ENCODE measurements at regions not wholly inside any gene's neighbourhood (a gene's known extent, or its start where the extent isn't known, plus 50 kb on each side); places are given as distances from the start of the nearest gene placed in this dataset.
"Not testable (repeated sequence)": the region's sequence is repeated elsewhere in the genome, so short reads cannot be mapped to it uniquely, and the experiment has no call there.

GRCh38 chrX:118271775-118272174 is 74.1 kb upstream of the WDR44 start:
- ATAC-seq: no peak
- H3K36me3 ChIP-seq (ENCODE audit: control insufficient read depth in 2 of 3, insufficient read depth in 3 of 3, low read length in 3 of 3): no peaks in the 10 kb centered on the region
- Mint-ChIP-seq H3K27me3 (peaks cover 0 to 5% (median 0%) of the 10 kb centered on the region in 5 donors), H3K36me3 (no peaks in the 10 kb centered on the region), H3K4me1 (peaks cover 0 to 2% (median 0%) of the 10 kb centered on the region in 7 donors), H3K4me3 (no peak overlapping the region), H3K9me3 (peaks cover 0 to 1% (median 0%) of the 10 kb centered on the region in 11 donors), H3K27ac (no peak overlapping the region)
- H3K27ac ChIP-seq (ENCODE audit: low read depth, low read length): no peak overlapping the region
- H3K9me3 ChIP-seq (ENCODE audit: control insufficient read depth in 2 of 3, low read length in 3 of 3): no peaks in the 10 kb centered on the region
- H3K4me3 ChIP-seq (ENCODE audit: low read length): no peak overlapping the region
- DNase-seq: no peak
- no peaks in the 10 kb centered on the region for H3K27me3 ChIP-seq (ENCODE audit: control insufficient read depth in 2 of 2, insufficient read depth in 2 of 2, low read length in 2 of 2)
- ChIA-PET CTCF (no interaction called here), POLR2A (no interaction called here)
- intact Hi-C loops (cut with micrococcal nuclease): no loop called here
- no peaks in the 10 kb centered on the region for H3K4me1 ChIP-seq (ENCODE audit: control insufficient read depth in 2 of 2, insufficient read depth in 2 of 2, low read length in 2 of 2)

- CTCF ChIA-PET: no interaction called here
- Histone ChIP-seq H3K27ac (ENCODE audit: low read depth, low read length) (no peak overlapping the region), H3K4me1 (ENCODE audit: control insufficient read depth in 2 of 2, insufficient read depth in 2 of 2, low read length in 2 of 2) (no peaks in the 10 kb centered on the region), H3K4me3 (ENCODE audit: low read length) (no peak overlapping the region), H3K36me3 (ENCODE audit: control insufficient read depth in 2 of 3, insufficient read depth in 3 of 3, low read length in 3 of 3) (no peaks in the 10 kb centered on the region), H3K27me3 (ENCODE audit: control insufficient read depth in 2 of 2, insufficient read depth in 2 of 2, low read length in 2 of 2) (no peaks in the 10 kb centered on the region), H3K9me3 (ENCODE audit: control insufficient read depth in 2 of 3, low read length in 3 of 3) (no peaks in the 10 kb centered on the region)
- intact Hi-C loops (cut with micrococcal nuclease): no loop called here
- POLR2A ChIA-PET: no interaction called here
- H3K4me3 Mint-ChIP-seq: no peak overlapping the region
- H3K9me3 Mint-ChIP-seq: peaks cover 0 to 1% (median 0%) of the 10 kb centered on the region in 11 donors
- no peaks in the 10 kb centered on the region for H3K36me3 Mint-ChIP-seq
- no peak for ATAC-seq
- no peak overlapping the region for H3K27ac Mint-ChIP-seq
- no peaks in the 10 kb centered on the region for H3K27me3 Mint-ChIP-seq
- peaks cover 0 to 2% (median 0%) of the 10 kb centered on the region in 7 donors for H3K4me1 Mint-ChIP-seq
- no peak for DNase-seq
Observed at GRCh38 chrX:118272242-118272641, 73.7 kb upstream of the WDR44 start.

- ChIA-PET POLR2A (interaction anchor here (0.7 kb wide), 1 partner anchor 1653 kb away, joined by 3 read pairs; no protein-coding TSS in a partner anchor), CTCF (interaction anchor here (0.7 kb wide), 1 partner anchor 443 kb away, joined by 4 read pairs; no protein-coding TSS in a partner anchor)
- Histone ChIP-seq H3K9me3 (ENCODE audit: control insufficient read depth in 2 of 3, low read length in 3 of 3) (no peaks in the 10 kb centered on the region), H3K4me3 (ENCODE audit: low read length) (no peak overlapping the region), H3K27me3 (ENCODE audit: control insufficient read depth in 2 of 2, insufficient read depth in 2 of 2, low read length in 2 of 2) (no peaks in the 10 kb centered on the region), H3K27ac (ENCODE audit: low read depth, low read length) (no peak overlapping the region), H3K4me1 (ENCODE audit: control insufficient read depth in 2 of 2, insufficient read depth in 2 of 2, low read length in 2 of 2) (no peaks in the 10 kb centered on the region), H3K36me3 (ENCODE audit: control insufficient read depth in 2 of 3, insufficient read depth in 3 of 3, low read length in 3 of 3) (no peaks in the 10 kb centered on the region)
- H3K4me3 Mint-ChIP-seq: no peak overlapping the region
- no peaks in the 10 kb centered on the region for H3K27me3 Mint-ChIP-seq
- peaks cover 0 to 3% (median 0%) of the 10 kb centered on the region in 11 donors for H3K9me3 Mint-ChIP-seq
- no peaks in the 10 kb centered on the region for H3K36me3 Mint-ChIP-seq
- no peak for ATAC-seq
- intact Hi-C loops (cut with micrococcal nuclease): no loop called here
- no peaks in the 10 kb centered on the region for H3K4me1 Mint-ChIP-seq
- H3K27ac Mint-ChIP-seq: no peak overlapping the region
- DNase-seq: no peak
Observed at GRCh38 chrX:118286066-118286762, 59.7 kb upstream of the WDR44 start.

- H3K27ac ChIP-seq (ENCODE audit: low read depth, low read length); intact Hi-C loops (cut with micrococcal nuclease); CTCF ChIA-PET; DNase-seq; H3K9me3 Mint-ChIP-seq; H3K4me1 Mint-ChIP-seq; H3K27ac Mint-ChIP-seq; H3K27me3 Mint-ChIP-seq; ATAC-seq; H3K9me3 ChIP-seq (ENCODE audit: control insufficient read depth in 2 of 3, low read length in 3 of 3); H3K4me1 ChIP-seq (ENCODE audit: control insufficient read depth in 2 of 2, insufficient read depth in 2 of 2, low read length in 2 of 2); POLR2A ChIA-PET; H3K36me3 Mint-ChIP-seq; H3K4me3 Mint-ChIP-seq; H3K27me3 ChIP-seq (ENCODE audit: control insufficient read depth in 2 of 2, insufficient read depth in 2 of 2, low read length in 2 of 2); H3K4me3 ChIP-seq (ENCODE audit: low read length); H3K36me3 ChIP-seq (ENCODE audit: control insufficient read depth in 2 of 3, insufficient read depth in 3 of 3, low read length in 3 of 3): not testable (repeated sequence)
Observed at GRCh38 chrX:118295818-118296217, 50.1 kb upstream of the WDR44 start.

Measured in naive thymus-derived CD4-positive, alpha-beta T cell (primary cell).